Naive thymus-derived CD4-positive, alpha-beta T cell (primary cell): ENCODE measurements at regions not wholly inside any gene's neighbourhood (a gene's known extent, or its start where the extent isn't known, plus 50 kb on each side); places are given as distances from the start of the nearest gene placed in this dataset.

ENCODE experiments used
- ATAC-seq: fragments of 150-1000 bp; cut with Tn5 transposase; 2 replicates; pipeline ENCODE4 v1.10.0; 2021; ENCODE audit warnings: mild to moderate bottlenecking, moderate library complexity
- CTCF ChIA-PET: fragments of 350-600 bp; sonication (Branson Sonifier 250); formaldehyde crosslinking; loops from one replicate; lab custom pipeline; 2021; ENCODE audit warnings: antibody characterized with exemption; lab: Charles Lee
- POLR2A ChIA-PET: fragments of 350-600 bp; sonication (Branson Sonifier 250); formaldehyde crosslinking; loops from one replicate; lab custom pipeline; 2021; ENCODE audit warnings: antibody characterized with exemption, inconsistent platforms; lab: Charles Lee
- DNase-seq, 9 donors: peaks; one replicate each; pipeline versions ENCODE4 v3.0.0 to v3.0.0-alpha.2; 2020 to 2022; ENCODE audit warnings: mixed read lengths in 1 of 9
- H3K27ac ChIP-seq: one replicate; pipeline ENCODE4 v1.7.0; 2013; ENCODE audit warnings: mild to moderate bottlenecking, low read depth, low read length, moderate library complexity
- H3K27me3 ChIP-seq, 2 donors: one replicate each; pipeline ENCODE4 v1.7.0; 2013; ENCODE audit warnings: low read length in 2 of 2, mild to moderate bottlenecking in 2 of 2, moderate library complexity in 2 of 2; ENCODE audit not compliant: control insufficient read depth in 2 of 2, insufficient read depth in 2 of 2
- H3K36me3 ChIP-seq, 3 experiments: 1 replicate in 2 of 3; 2 replicates in 1 of 3; pipeline ENCODE4 v1.7.0; 2013; ENCODE audit warnings: low read length in 3 of 3, mild to moderate bottlenecking in 3 of 3, moderate library complexity in 1 of 3; ENCODE audit not compliant: insufficient read depth in 3 of 3, control insufficient read depth in 2 of 3
- H3K4me1 ChIP-seq, 2 donors: one replicate each; pipeline ENCODE4 v1.7.0; 2013; ENCODE audit warnings: low read length in 2 of 2, mild to moderate bottlenecking in 2 of 2, moderate library complexity in 1 of 2; ENCODE audit not compliant: control insufficient read depth in 2 of 2, insufficient read depth in 2 of 2
- H3K4me3 ChIP-seq: 2 replicates; pipeline ENCODE4 v1.7.0; 2013; ENCODE audit warnings: mild to moderate bottlenecking, low read length
- H3K9me3 ChIP-seq, 3 experiments: 1 replicate in 2 of 3; 2 replicates in 1 of 3; pipeline ENCODE4 v1.7.0; 2013; ENCODE audit warnings: low read length in 3 of 3; ENCODE audit not compliant: control insufficient read depth in 2 of 3
- H3K27ac Mint-ChIP-seq, 9 donors: one replicate each; pipeline ENCODE4 v1.8.0; 2020 to 2022; ENCODE audit warnings: mixed read lengths in 9 of 9, mild to moderate bottlenecking in 8 of 9, moderate library complexity in 5 of 9, inconsistent platforms in 2 of 9
- H3K27me3 Mint-ChIP-seq, 5 donors: one replicate each; pipeline ENCODE4 v1.8.0; 2021 to 2022; ENCODE audit warnings: mixed read lengths in 5 of 5, mild to moderate bottlenecking in 1 of 5
- H3K36me3 Mint-ChIP-seq, 5 donors: one replicate each; pipeline ENCODE4 v1.8.0; 2020 to 2022; ENCODE audit warnings: mixed read lengths in 5 of 5, mild to moderate bottlenecking in 3 of 5, inconsistent platforms in 1 of 5
- H3K4me1 Mint-ChIP-seq, 7 donors: one replicate each; pipeline ENCODE4 v1.8.0; 2020 to 2022; ENCODE audit warnings: mixed read lengths in 7 of 7, mild to moderate bottlenecking in 3 of 7, inconsistent platforms in 1 of 7
- H3K4me3 Mint-ChIP-seq, 10 donors: one replicate each; pipeline ENCODE4 v1.8.0; 2020 to 2022; ENCODE audit warnings: mild to moderate bottlenecking in 10 of 10, mixed read lengths in 10 of 10, moderate library complexity in 6 of 10, inconsistent platforms in 2 of 10
- H3K9me3 Mint-ChIP-seq, 11 donors: one replicate each; pipeline ENCODE4 v1.8.0; 2020 to 2022; ENCODE audit warnings: mixed read lengths in 11 of 11, mild to moderate bottlenecking in 4 of 11, inconsistent platforms in 1 of 11, moderate library complexity in 1 of 11
- intact Hi-C, 2 donors: fragments of 100-400 bp; cut with micrococcal nuclease; formaldehyde crosslinking; loops; one replicate each; pipeline ENCODE4 v1.15.1; 2023

GRCh38 chr5:97543166-97543565 lies 360.1 kb upstream of the RIOK2 start:
- intact Hi-C loops = no loop called here
- Histone ChIP-seq H3K9me3 (no peaks in the 10 kb centered on the region), H3K27ac (no peak overlapping the region), H3K27me3 (no peaks in the 10 kb centered on the region), H3K36me3 (no peaks in the 10 kb centered on the region), H3K4me3 (no peak overlapping the region), H3K4me1 (peaks cover 0 to 14% of the 10 kb centered on the region in 2 donors)
- Mint-ChIP-seq H3K4me1 (peaks cover 0 to 22% (median 12%) of the 10 kb centered on the region in 7 donors), H3K9me3 (peaks cover 0 to 5% (median 0%) of the 10 kb centered on the region in 11 donors), H3K27me3 (peaks cover 0 to 6% (median 0%) of the 10 kb centered on the region in 5 donors), H3K4me3 (no peak overlapping the region), H3K27ac (no peak overlapping the region), H3K36me3 (peaks cover 0 to 5% (median 0%) of the 10 kb centered on the region in 5 donors)
- DNase-seq (no peak), ATAC-seq (no peak)
- CTCF ChIA-PET = no interaction called here
- POLR2A ChIA-PET = no interaction called here

GRCh38 chr5:97544240-97544639 lies 361.2 kb upstream of the RIOK2 start:
- peaks cover 0 to 6% (median 0%) of the 10 kb centered on the region in 5 donors for H3K27me3 Mint-ChIP-seq
- peaks cover 0 to 29% (median 17%) of the 10 kb centered on the region in 7 donors for H3K4me1 Mint-ChIP-seq
- ChIA-PET POLR2A (no interaction called here), CTCF (no interaction called here)
- Histone ChIP-seq H3K27ac (no peak overlapping the region), H3K9me3 (no peaks in the 10 kb centered on the region), H3K36me3 (no peaks in the 10 kb centered on the region), H3K4me1 (peaks cover 0 to 22% of the 10 kb centered on the region in 2 donors), H3K4me3 (no peak overlapping the region), H3K27me3 (no peaks in the 10 kb centered on the region)
- ATAC-seq (no peak), DNase-seq (no peak)
- no peak overlapping the region for H3K4me3 Mint-ChIP-seq
- intact Hi-C loops = no loop called here
- no peak overlapping the region for H3K27ac Mint-ChIP-seq
- H3K9me3 Mint-ChIP-seq = peaks cover 0 to 5% (median 0%) of the 10 kb centered on the region in 11 donors
- peaks cover 0 to 8% (median 0%) of the 10 kb centered on the region in 5 donors for H3K36me3 Mint-ChIP-seq

GRCh38 chr5:97544678-97545077 lies 361.6 kb upstream of the RIOK2 start:
- ATAC-seq = no peak
- peaks cover 0 to 22% of the 10 kb centered on the region in 2 donors for H3K4me1 ChIP-seq
- intact Hi-C loops = loop anchor here in 1 of 2 donors (5.0 kb wide), 1 partner anchor 1228 kb away; the partner anchor contains the start of gene RGMB
- DNase-seq = no peak
- Mint-ChIP-seq H3K36me3 (peaks cover 0 to 8% (median 0%) of the 10 kb centered on the region in 5 donors), H3K4me3 (no peak overlapping the region), H3K27ac (no peak overlapping the region), H3K9me3 (peaks cover 0 to 5% (median 0%) of the 10 kb centered on the region in 11 donors), H3K27me3 (peaks cover 0 to 6% (median 0%) of the 10 kb centered on the region in 5 donors), H3K4me1 (peaks cover 0 to 29% (median 17%) of the 10 kb centered on the region in 7 donors)
- H3K27ac ChIP-seq = no peak overlapping the region
- ChIA-PET POLR2A (no interaction called here), CTCF (interaction anchor here (0.6 kb wide), 1 partner anchor 1225 kb away, joined by 3 read pairs; no protein-coding TSS in a partner anchor)
- H3K9me3 ChIP-seq = no peaks in the 10 kb centered on the region
- no peaks in the 10 kb centered on the region for H3K27me3 ChIP-seq
- H3K4me3 ChIP-seq = no peak overlapping the region
- no peaks in the 10 kb centered on the region for H3K36me3 ChIP-seq

- no peaks in the 10 kb centered on the region for H3K27me3 ChIP-seq
- H3K4me3 ChIP-seq = no peak overlapping the region
- ATAC-seq = no peak
- Mint-ChIP-seq H3K4me1 (peaks cover 0 to 36% (median 17%) of the 10 kb centered on the region in 7 donors), H3K4me3 (no peak overlapping the region), H3K27me3 (peaks cover 0 to 6% (median 0%) of the 10 kb centered on the region in 5 donors), H3K9me3 (peaks cover 0 to 5% (median 0%) of the 10 kb centered on the region in 11 donors), H3K27ac (no peak overlapping the region), H3K36me3 (peaks cover 0 to 8% (median 0%) of the 10 kb centered on the region in 5 donors)
- intact Hi-C loops = loop anchor here in 1 of 2 donors (5.0 kb wide), 1 partner anchor 1227 kb away; the partner anchor contains the start of gene RGMB
- no peak overlapping the region for H3K27ac ChIP-seq
- H3K4me1 ChIP-seq = peaks cover 0 to 27% of the 10 kb centered on the region in 2 donors
- no peak for DNase-seq
- CTCF ChIA-PET = no interaction called here
- no peaks in the 10 kb centered on the region for H3K9me3 ChIP-seq
- POLR2A ChIA-PET = no interaction called here
- H3K36me3 ChIP-seq = no peaks in the 10 kb centered on the region
These were observed 362.4 kb upstream of the RIOK2 start for GRCh38 chr5:97545446-97545845.

- Mint-ChIP-seq H3K27me3 (peaks cover 0 to 4% (median 0%) of the 10 kb centered on the region in 5 donors), H3K9me3 (peaks cover 0 to 5% (median 0%) of the 10 kb centered on the region in 11 donors), H3K27ac (no peak overlapping the region), H3K4me1 (peaks cover 0 to 42% (median 17%) of the 10 kb centered on the region in 7 donors), H3K36me3 (peaks cover 0 to 8% (median 0%) of the 10 kb centered on the region in 5 donors), H3K4me3 (no peak overlapping the region)
- no peak overlapping the region for H3K27ac ChIP-seq
- H3K36me3 ChIP-seq = no peaks in the 10 kb centered on the region
- no peaks in the 10 kb centered on the region for H3K27me3 ChIP-seq
- CTCF ChIA-PET = no interaction called here
- H3K9me3 ChIP-seq = no peaks in the 10 kb centered on the region
- POLR2A ChIA-PET = no interaction called here
- intact Hi-C loops = loop anchor here in 1 of 2 donors (5.0 kb wide), 1 partner anchor 1226 kb away; the partner anchor contains the start of gene RGMB
- peaks cover 0 to 27% of the 10 kb centered on the region in 2 donors for H3K4me1 ChIP-seq
- ATAC-seq (no peak), DNase-seq (no peak)
- no peak overlapping the region for H3K4me3 ChIP-seq
These were observed 363.0 kb upstream of the RIOK2 start for GRCh38 chr5:97545886-97546535.

DNA sequence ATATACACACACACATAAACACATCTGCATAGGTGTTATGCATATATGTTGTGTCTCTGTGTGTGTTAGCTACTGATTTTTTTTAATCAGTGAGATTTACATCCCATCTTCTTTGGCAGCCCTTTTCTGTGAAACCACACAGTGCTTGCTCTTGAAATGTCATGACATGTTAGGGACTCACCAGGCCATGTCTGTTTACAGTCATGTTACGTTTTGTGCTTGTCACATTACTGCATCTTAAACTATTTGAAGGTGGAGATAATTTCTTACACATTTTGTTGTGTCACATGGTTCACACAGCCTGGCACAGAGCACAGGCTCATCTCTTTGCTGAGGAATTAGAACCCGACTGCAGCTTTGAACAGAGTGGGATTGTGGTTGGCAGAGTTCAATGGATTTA lies 364.4 kb upstream of the RIOK2 start:
- Mint-ChIP-seq H3K36me3 (peaks cover 0 to 8% (median 0%) of the 10 kb centered on the region in 5 donors), H3K9me3 (peaks cover 0 to 5% (median 0%) of the 10 kb centered on the region in 11 donors), H3K4me1 (peaks cover 0 to 44% (median 17%) of the 10 kb centered on the region in 7 donors), H3K4me3 (no peak overlapping the region), H3K27ac (peak overlapping the region in 4 of 9 donors; percentile 13 to 70 (median 28)), H3K27me3 (peaks cover 0 to 4% (median 0%) of the 10 kb centered on the region in 5 donors)
- Histone ChIP-seq H3K9me3 (no peaks in the 10 kb centered on the region), H3K27me3 (no peaks in the 10 kb centered on the region), H3K27ac (no peak overlapping the region), H3K4me3 (no peak overlapping the region), H3K4me1 (peaks cover 0 to 27% of the 10 kb centered on the region in 2 donors), H3K36me3 (no peaks in the 10 kb centered on the region)
- ATAC-seq (peak; percentile 27), DNase-seq (no peak)
- CTCF ChIA-PET = no interaction called here
- POLR2A ChIA-PET = no interaction called here
- intact Hi-C loops = loop anchor here in 1 of 2 donors (5.0 kb wide), 1 partner anchor 1225 kb away; the partner anchor contains the start of gene RGMB
